Activated CD8-positive, alpha-beta T cell treated with anti-CD3 and anti-CD28 coated beads for 36 hours (primary cell): ENCODE measurements at regions not wholly inside any gene's neighbourhood (a gene's known extent, or its start where the extent isn't known, plus 50 kb on each side); places are given as distances from the start of the nearest gene placed in this dataset.

ENCODE experiments used
- ATAC-seq: fragments of 200-7000 bp; cut with Tn5 transposase; one replicate; pipeline ENCODE4 v1.10.0; 2021; ENCODE audit warnings: mild to moderate bottlenecking, moderate library complexity
- CTCF ChIA-PET: fragments of 350-600 bp; sonication (Branson Sonifier 250); formaldehyde crosslinking; loops from one replicate; lab custom pipeline; 2021; ENCODE audit warnings: antibody characterized with exemption; lab: Charles Lee
- POLR2A ChIA-PET: fragments of 350-600 bp; sonication (Branson Sonifier 250); formaldehyde crosslinking; loops from one replicate; lab custom pipeline; 2021; ENCODE audit warnings: antibody characterized with exemption; lab: Charles Lee
- DNase-seq: peaks from one replicate; pipeline ENCODE4 v3.0.0-alpha.2; 2020
- H3K27ac Mint-ChIP-seq: one replicate; pipeline ENCODE4 v1.8.0; 2021; ENCODE audit warnings: mild to moderate bottlenecking, mixed read lengths
- H3K27me3 Mint-ChIP-seq: one replicate; pipeline ENCODE4 v1.8.0; 2021; ENCODE audit warnings: mixed read lengths
- H3K36me3 Mint-ChIP-seq: one replicate; pipeline ENCODE4 v1.8.0; 2021; ENCODE audit warnings: low read depth, mixed read lengths
- H3K4me1 Mint-ChIP-seq: one replicate; pipeline ENCODE4 v1.8.0; 2021; ENCODE audit warnings: low read depth, mixed read lengths
- H3K4me3 Mint-ChIP-seq: one replicate; pipeline ENCODE4 v1.8.0; 2021; ENCODE audit warnings: mild to moderate bottlenecking, moderate library complexity, mixed read lengths
- H3K9me3 Mint-ChIP-seq: one replicate; pipeline ENCODE4 v1.8.0; 2021; ENCODE audit warnings: mixed read lengths
- intact Hi-C: fragments of 100-400 bp; cut with micrococcal nuclease; formaldehyde crosslinking; loops from one replicate; pipeline ENCODE4 v1.10.0; 2022
- TF ChIP-seq, protein P1 (sequence below): fragments of 200-600 bp; IDR thresholded peaks from one replicate; pipeline ENCODE4 v1.8.0; 2022; ENCODE audit warnings: antibody characterized with exemption, mild to moderate bottlenecking

DNA sequence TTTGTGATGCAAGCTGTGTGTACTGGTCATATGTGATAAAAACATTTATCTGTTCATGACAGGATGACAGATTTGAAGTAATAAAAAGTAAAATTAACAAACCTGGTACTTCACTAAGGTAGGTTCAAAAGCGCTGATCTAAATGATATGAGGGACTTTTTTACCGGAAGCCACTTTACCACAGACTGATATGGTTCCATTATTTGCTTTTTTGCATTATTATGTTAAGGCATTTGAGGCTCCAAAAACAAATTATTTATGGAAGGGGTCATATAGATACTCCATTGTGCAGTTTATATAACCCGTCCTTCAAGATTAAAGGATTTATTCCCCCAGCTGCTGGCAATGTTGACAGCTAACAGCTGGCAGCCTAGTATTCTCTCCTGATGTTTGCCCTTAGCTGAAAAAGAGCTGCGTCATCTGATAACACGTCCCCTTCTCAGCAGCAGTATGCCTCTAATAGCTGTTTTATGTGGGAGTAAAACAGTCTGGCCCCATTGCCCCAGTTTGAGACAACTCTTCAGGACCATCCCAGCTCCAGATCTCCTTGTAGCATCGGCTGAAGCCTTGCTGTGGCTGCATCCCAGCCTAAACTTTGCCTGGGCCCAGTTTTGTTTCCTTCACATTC is 84.8 kb upstream of the XIRP2 start:
- Mint-ChIP-seq H3K36me3 (no peaks in the 10 kb centered on the region), H3K9me3 (peaks cover 6% of the 10 kb centered on the region), H3K4me3 (no peak overlapping the region), H3K4me1 (peaks cover 22% of the 10 kb centered on the region), H3K27ac (no peak overlapping the region), H3K27me3 (no peaks in the 10 kb centered on the region)
- ChIA-PET CTCF (no interaction called here), POLR2A (no interaction called here)
- TF ChIP-seq, protein P1, sequence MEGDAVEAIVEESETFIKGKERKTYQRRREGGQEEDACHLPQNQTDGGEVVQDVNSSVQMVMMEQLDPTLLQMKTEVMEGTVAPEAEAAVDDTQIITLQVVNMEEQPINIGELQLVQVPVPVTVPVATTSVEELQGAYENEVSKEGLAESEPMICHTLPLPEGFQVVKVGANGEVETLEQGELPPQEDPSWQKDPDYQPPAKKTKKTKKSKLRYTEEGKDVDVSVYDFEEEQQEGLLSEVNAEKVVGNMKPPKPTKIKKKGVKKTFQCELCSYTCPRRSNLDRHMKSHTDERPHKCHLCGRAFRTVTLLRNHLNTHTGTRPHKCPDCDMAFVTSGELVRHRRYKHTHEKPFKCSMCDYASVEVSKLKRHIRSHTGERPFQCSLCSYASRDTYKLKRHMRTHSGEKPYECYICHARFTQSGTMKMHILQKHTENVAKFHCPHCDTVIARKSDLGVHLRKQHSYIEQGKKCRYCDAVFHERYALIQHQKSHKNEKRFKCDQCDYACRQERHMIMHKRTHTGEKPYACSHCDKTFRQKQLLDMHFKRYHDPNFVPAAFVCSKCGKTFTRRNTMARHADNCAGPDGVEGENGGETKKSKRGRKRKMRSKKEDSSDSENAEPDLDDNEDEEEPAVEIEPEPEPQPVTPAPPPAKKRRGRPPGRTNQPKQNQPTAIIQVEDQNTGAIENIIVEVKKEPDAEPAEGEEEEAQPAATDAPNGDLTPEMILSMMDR = no peak
- intact Hi-C loops = no loop called here
- peak; percentile 37 for ATAC-seq
- DNase-seq = no peak

DNA sequence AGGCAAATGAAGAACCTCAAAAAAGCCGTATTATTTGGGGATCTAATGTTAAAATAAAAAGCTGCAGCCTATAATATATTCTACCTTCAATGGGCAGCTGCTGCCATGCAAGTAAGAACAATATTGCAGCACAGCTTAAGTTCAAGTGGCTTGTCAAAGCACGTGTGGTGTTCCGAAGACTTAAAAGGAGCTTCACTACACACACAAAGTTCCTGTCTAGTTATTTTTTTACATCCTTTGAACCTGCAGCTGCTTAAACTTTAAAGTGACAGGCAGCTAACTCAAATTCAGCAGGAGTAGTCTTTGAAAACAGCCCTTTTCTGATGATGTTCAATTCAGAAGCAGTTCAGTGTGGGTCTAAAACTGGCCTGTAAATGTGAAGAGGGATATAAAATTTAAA is 85.8 kb upstream of the XIRP2 start:
- no peak for DNase-seq
- ATAC-seq = peak; percentile 20
- H3K36me3 Mint-ChIP-seq = no peaks in the 10 kb centered on the region
- no peak overlapping the region for H3K27ac Mint-ChIP-seq
- ChIA-PET POLR2A (no interaction called here), CTCF (no interaction called here)
- intact Hi-C loops = no loop called here
- TF ChIP-seq, protein P1 = no peak
- peaks cover 22% of the 10 kb centered on the region for H3K4me1 Mint-ChIP-seq
- H3K4me3 Mint-ChIP-seq = no peak overlapping the region
- H3K27me3 Mint-ChIP-seq = no peaks in the 10 kb centered on the region
- peaks cover 6% of the 10 kb centered on the region for H3K9me3 Mint-ChIP-seq

DNA sequence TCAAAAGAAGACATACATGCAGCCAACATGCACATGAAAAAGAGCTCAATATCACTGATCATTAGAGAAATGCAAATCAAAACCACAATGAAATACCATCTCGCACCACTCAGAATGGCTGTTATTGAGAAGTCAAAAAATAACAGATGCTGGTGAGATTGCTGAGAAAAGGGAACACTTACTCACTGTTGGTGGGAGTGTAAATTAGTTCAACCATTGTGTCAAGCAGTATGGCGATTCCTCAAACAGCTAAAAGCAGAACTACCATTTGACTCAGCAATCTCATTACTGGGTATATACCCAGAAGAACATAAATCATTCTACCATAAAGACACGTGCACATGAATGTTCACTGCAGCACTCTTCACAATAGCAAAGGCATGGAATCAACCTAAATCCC is 95.5 kb upstream of the XIRP2 start:
- intact Hi-C loops = no loop called here
- peaks cover 12% of the 10 kb centered on the region for H3K9me3 Mint-ChIP-seq

DNA sequence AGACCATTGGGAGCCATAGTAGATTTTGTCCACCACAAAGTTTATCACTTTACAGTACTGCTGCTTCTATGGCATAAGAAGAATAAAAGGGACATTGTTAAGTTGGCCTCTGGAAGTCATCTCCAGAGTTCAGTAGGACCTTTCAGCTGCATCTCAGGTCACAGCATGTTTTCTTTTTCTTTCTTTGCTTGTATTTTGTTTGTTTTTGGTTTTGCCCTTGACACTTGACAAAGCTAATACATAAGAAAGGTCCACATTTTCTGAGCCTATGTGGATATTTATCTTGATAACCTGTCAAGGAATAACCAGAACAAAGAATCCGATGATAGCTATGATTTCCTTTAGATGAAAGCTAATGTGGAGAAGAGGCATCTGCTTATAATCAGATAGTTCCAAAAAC is 101.6 kb upstream of the XIRP2 start:
- H3K36me3 Mint-ChIP-seq = no peaks in the 10 kb centered on the region
- ChIA-PET POLR2A (no interaction called here), CTCF (no interaction called here)
- H3K27me3 Mint-ChIP-seq = no peaks in the 10 kb centered on the region
- H3K9me3 Mint-ChIP-seq = peaks cover 5% of the 10 kb centered on the region
- no peak overlapping the region for H3K27ac Mint-ChIP-seq
- intact Hi-C loops = no loop called here
- no peak overlapping the region for H3K4me3 Mint-ChIP-seq
- H3K4me1 Mint-ChIP-seq = no peaks in the 10 kb centered on the region
- TF ChIP-seq, protein P1 = no peak
- no peak for DNase-seq
- ATAC-seq = no peak

More for the DNA sequence above, 95.5 kb upstream of the XIRP2 start:
- ATAC-seq = no peak
- POLR2A ChIA-PET = interaction anchor here (0.7 kb wide), 1 partner anchor 127 kb away, joined by 3 read pairs; no protein-coding TSS in a partner anchor
- TF ChIP-seq, protein P1 = no peak
- no peak overlapping the region for H3K27ac Mint-ChIP-seq
- no peaks in the 10 kb centered on the region for H3K36me3 Mint-ChIP-seq
- DNase-seq = no peak
- H3K4me3 Mint-ChIP-seq = no peak overlapping the region
- CTCF ChIA-PET = no interaction called here
- no peaks in the 10 kb centered on the region for H3K27me3 Mint-ChIP-seq
- no peaks in the 10 kb centered on the region for H3K4me1 Mint-ChIP-seq

DNA sequence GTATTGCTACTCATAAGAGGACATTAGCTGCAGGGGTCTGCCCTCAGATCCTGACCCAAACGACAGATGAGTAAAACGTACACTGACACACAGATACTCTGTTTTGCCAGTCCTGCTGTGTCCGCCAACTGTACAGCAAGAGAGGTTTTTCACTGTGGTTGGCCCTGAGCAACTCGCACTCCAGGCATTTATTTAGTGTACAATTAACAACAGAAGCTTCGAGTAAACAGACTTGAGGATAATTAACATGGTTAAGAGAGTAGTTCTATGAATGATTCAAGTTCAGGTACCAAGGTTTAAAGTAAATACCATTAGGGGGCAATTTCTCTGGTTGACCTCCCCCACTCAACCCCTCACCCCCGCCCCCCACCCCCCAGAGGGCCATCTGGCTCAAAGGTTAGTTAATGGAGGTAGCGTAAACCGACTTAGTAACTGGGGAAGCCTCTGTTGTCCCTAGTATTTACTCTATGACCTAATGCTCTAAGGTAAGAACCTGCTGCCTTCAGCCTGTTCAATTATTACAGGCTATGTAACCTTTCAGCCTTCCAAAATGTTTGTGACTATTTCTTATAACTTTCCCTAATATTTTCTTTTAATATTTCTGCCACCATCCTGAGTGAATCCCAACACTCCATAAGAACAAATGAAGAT is 103.9 kb upstream of the XIRP2 start:
- DNase-seq = no peak
- TF ChIP-seq, protein P1 = no peak
- H3K27ac Mint-ChIP-seq = no peak overlapping the region
- CTCF ChIA-PET = no interaction called here
- H3K9me3 Mint-ChIP-seq = no peaks in the 10 kb centered on the region
- H3K4me3 Mint-ChIP-seq = no peak overlapping the region
- no peaks in the 10 kb centered on the region for H3K36me3 Mint-ChIP-seq
- no peak for ATAC-seq
- H3K4me1 Mint-ChIP-seq = no peaks in the 10 kb centered on the region
- POLR2A ChIA-PET = no interaction called here
- no peaks in the 10 kb centered on the region for H3K27me3 Mint-ChIP-seq
- intact Hi-C loops = no loop called here
